SK-N-MC (cell line): ENCODE measurements at regions not wholly inside any gene's neighbourhood (a gene's known extent, or its start where the extent isn't known, plus 50 kb on each side); places are given as distances from the start of the nearest gene placed in this dataset.
A peak's percentile ranks its signal among the peaks of the same experiment; 100 is the strongest.

ENCODE experiments used
- DNase-seq: peaks from one replicate; pipeline ENCODE4 v3.0.0-alpha.2; 2011; ENCODE audit warnings: low read depth, low spot score
- H3K27ac ChIP-seq: fragments of 200-600 bp; sonication (generic); 2 replicates; pipeline ENCODE4 v1.5.1; 2016; ENCODE audit warnings: mixed run types
- H3K36me3 ChIP-seq: fragments of 200-600 bp; sonication (generic); 2 replicates; pipeline ENCODE4 v1.6.1; 2017; ENCODE audit warnings: antibody characterized with exemption, low read length, mixed read lengths; ENCODE audit not compliant: insufficient read depth
- H3K4me3 ChIP-seq: fragments of 200-600 bp; sonication (generic); 2 replicates; pipeline ENCODE4 v1.5.1; 2016
- H3K9ac ChIP-seq: fragments of 200-600 bp; sonication (generic); 2 replicates; pipeline ENCODE4 v1.8.0; 2017; ENCODE audit warnings: mixed run types, mixed read lengths; ENCODE audit not compliant: insufficient read length
- H3K9me3 ChIP-seq: fragments of 200-600 bp; sonication (generic); 2 replicates; pipeline ENCODE4 v1.6.1; 2017; ENCODE audit warnings: low read depth, mild to moderate bottlenecking, antibody characterized with exemption, low read length, moderate library complexity, mixed read lengths
- EZH2 ChIP-seq: fragments of 200-600 bp; sonication (generic); IDR thresholded peaks from one replicate; pipeline ENCODE4 v1.6.1; 2017; ENCODE audit warnings: antibody characterized with exemption
- FOXP2 ChIP-seq: optimal IDR thresholded peaks from 2 replicates; pipeline ENCODE3; 2011; ENCODE audit warnings: mild to moderate bottlenecking, moderate library complexity; ENCODE audit not compliant: insufficient read depth; ENCODE audit errors: extremely low read length, control extremely low read depth
- POLR2AphosphoS5 ChIP-seq: IDR thresholded peaks from 2 replicates; pipeline ENCODE4 v1.6.1; 2012; ENCODE audit warnings: mild to moderate bottlenecking, low read depth, low read length, borderline replicate concordance

DNA sequence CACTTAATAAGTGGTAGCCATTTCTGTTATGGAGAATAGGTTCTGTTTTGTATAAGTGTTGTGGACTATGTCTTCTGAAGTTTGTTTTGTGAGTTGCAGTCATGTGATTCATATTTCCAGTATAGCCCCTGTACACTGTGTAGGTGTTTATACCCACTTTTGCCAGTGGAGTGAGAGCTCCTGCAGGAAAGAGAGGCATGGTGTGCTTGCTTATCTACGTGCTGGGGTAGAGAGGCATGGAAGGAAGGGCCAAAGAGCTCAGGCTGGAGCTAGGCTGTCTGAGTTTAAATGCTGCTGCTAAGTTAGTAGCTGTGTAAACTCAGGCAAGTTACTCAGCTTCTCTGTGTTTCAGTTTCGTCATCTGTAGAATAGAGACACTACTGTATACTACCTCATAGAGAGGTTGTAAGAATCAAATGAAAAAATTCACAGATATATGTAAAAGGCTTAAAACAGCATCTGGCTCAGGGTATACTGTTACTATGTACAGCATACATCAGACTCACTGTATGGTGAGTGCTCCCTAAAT, 88.2 kb upstream of the SLC38A2 start:
- Histone ChIP-seq H3K9me3 (no peaks in the 10 kb centered on the region), H3K4me3 (no peak overlapping the region), H3K36me3 (no peaks in the 10 kb centered on the region), H3K9ac (no peak overlapping the region), H3K27ac (no peak overlapping the region)
- TF ChIP-seq POLR2AphosphoS5 (no peak), EZH2 (no peak)
- DNase-seq: no peak

DNA sequence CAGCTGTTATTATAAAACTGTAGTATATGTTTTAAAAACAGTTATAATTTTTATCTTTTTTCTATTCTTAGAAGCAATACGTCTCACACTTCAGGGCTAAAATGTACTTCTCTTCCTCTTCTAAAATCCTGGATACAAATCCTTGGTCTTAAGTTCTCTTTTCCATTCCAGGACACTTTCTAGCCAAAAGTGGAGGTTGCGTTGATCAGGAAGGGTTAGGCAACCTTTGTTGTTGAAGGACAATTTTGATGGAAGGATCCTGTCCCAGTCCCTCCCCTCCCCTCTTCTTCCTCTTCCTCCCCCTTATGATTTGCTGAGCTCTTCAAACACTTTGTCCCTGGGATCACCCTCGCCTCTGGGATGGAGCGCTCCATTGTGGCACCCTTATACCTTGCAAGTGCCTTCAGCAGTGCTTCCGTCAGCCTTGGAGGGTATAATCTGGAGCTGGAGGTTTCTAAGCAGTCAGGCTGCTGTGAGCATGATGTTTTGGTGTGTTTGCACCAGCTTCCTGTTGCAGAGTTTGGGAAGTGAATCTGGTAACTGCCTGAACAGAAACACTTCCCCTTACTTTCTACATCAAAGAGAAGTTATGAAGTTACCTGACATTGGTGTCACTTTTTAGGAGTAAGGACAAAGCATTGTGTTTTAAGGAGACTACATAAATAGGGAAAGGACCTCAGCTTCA, 87.4 kb upstream of the SLC38A2 start:
- no peak for TF ChIP-seq EZH2
- no peak for TF ChIP-seq FOXP2
- no peak for TF ChIP-seq POLR2AphosphoS5
- Histone ChIP-seq H3K27ac (no peak overlapping the region), H3K4me3 (no peak overlapping the region), H3K9me3 (no peaks in the 10 kb centered on the region), H3K36me3 (no peaks in the 10 kb centered on the region), H3K9ac (no peak overlapping the region)
- DNase-seq: no peak

DNA sequence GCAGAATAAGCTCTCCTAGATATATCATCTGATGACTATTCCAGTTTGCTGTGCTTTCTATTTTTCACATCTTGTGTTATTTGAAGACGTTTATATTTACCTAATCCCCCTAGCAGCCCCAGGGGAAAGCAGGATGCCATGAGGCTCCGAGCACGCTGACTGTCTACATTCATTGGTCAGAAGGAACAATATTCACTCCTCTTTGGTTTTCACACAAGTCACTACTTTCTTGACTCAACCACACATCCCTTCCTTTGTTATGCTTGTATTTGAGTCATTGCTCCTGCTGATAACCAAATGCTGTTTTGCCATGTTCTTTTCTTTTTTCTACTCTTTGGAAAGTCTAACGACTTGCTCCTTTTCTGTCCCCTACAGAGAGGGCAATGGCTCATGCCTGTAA, 86.5 kb upstream of the SLC38A2 start:
- H3K36me3 ChIP-seq: no peaks in the 10 kb centered on the region
- TF ChIP-seq FOXP2 (no peak), EZH2 (no peak), POLR2AphosphoS5 (no peak)
- no peak overlapping the region for H3K27ac ChIP-seq
- DNase-seq: no peak
- H3K9ac ChIP-seq: no peak overlapping the region
- H3K9me3 ChIP-seq: no peaks in the 10 kb centered on the region
- H3K4me3 ChIP-seq: no peak overlapping the region

DNA sequence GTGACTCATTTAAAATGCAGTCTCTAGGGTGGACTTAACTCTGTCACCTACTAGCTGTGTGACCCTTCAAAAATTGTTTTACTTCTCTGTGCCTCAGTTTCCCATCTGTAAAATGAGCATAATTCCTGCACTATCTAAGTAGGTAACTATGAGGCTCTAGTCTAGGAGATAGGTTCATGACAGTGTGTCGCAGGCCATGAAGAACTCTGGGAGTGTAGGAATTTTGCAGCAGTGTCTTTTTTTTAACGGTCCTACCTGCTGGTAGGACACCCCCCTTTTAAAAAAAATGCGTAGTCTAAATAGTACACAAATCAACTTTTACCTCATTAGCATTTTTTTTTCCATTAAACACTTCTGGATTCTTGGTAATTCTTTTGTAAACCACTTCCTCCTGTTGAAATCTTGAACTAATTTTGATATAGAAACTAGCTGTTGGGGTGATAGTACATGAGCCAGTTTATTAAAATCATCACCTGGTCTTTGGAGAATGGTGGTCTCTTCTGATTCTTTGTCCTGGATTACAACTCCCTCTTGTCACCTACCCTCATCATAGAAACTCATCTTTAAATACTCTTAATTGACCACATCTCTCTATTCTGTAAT, 86.0 kb upstream of the SLC38A2 start:
- no peak overlapping the region for H3K9ac ChIP-seq
- no peak overlapping the region for H3K4me3 ChIP-seq
- DNase-seq: no peak
- no peaks in the 10 kb centered on the region for H3K9me3 ChIP-seq
- no peak overlapping the region for H3K27ac ChIP-seq
- no peaks in the 10 kb centered on the region for H3K36me3 ChIP-seq
- TF ChIP-seq EZH2: no peak
- TF ChIP-seq FOXP2: no peak
- TF ChIP-seq POLR2AphosphoS5: no peak

DNA sequence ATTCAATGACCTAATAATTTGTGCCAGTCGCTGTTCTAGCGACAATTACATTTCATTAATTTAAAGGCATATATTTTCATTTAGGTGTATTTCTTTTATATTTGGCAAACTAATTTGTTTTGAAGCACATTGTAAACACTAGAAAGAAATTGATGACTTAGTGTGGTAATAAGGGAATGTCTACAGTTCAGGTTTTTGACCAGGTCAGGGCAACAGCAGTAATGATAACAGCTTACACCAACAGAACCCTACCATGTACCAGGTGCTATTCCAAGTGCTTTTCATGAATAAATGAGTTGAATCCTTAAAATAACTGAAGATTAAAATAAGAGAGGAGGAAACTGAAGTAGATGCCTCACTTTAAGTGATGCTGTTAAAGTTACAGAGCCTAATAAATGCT, 85.4 kb upstream of the SLC38A2 start:
- Histone ChIP-seq H3K36me3 (no peaks in the 10 kb centered on the region), H3K4me3 (no peak overlapping the region), H3K27ac (no peak overlapping the region), H3K9ac (no peak overlapping the region), H3K9me3 (no peaks in the 10 kb centered on the region)
- DNase-seq: no peak
- TF ChIP-seq POLR2AphosphoS5 (no peak), EZH2 (no peak), FOXP2 (no peak)

DNA sequence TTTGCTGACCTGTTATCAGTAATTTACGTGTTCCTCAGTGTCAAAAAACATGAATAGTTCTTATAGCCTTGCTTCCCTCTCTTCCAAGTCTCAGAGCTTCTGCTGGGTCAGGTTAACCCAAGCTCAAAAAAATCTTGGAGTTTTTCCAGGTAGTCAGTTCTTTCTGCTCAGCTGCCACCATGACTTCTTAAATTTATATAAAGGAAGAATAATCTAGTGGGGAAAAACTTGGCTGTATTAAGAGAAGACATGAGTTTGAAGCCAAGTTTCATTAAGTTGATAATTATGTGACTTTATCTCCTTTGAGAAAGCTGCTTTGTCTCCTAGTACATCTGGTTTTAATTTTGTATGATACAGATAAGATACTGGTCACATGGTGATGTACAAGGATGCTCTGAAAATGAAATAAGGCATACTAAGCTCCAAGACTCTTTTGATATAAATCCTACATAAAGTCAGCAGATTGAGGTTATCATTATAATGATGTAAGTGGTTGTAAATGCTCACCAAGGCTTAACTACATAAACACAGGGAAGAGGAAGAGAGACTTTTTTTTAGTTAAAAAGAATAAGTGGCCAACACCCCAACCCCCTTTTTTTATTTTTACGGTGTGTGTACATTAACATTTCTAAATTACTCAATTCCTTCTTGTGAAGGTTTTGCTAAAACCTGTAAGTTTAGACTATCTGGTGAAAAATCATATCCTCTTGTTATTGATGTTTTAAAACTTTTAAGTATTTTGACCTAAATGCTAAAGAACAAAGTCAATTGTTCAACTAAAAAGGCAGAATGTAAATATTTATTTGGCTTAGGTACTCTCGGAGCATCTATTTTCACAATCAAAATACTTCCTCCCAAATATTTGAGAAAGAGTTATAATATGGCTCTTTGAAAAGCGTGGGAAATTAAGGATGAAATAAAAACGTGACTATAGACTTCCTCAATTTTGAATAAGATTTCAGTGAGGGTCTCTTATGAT, 84.1 kb upstream of the SLC38A2 start:
- peak overlapping the region; percentile 67 for H3K27ac ChIP-seq
- peak overlapping the region; percentile 17; the same call in 1 of the 2 replicates for H3K4me3 ChIP-seq
- no peak overlapping the region for H3K9ac ChIP-seq
- no peak for DNase-seq
- H3K36me3 ChIP-seq: no peaks in the 10 kb centered on the region
- TF ChIP-seq EZH2: no peak
- no peak for TF ChIP-seq FOXP2
- TF ChIP-seq POLR2AphosphoS5: no peak
- H3K9me3 ChIP-seq: no peaks in the 10 kb centered on the region

DNA sequence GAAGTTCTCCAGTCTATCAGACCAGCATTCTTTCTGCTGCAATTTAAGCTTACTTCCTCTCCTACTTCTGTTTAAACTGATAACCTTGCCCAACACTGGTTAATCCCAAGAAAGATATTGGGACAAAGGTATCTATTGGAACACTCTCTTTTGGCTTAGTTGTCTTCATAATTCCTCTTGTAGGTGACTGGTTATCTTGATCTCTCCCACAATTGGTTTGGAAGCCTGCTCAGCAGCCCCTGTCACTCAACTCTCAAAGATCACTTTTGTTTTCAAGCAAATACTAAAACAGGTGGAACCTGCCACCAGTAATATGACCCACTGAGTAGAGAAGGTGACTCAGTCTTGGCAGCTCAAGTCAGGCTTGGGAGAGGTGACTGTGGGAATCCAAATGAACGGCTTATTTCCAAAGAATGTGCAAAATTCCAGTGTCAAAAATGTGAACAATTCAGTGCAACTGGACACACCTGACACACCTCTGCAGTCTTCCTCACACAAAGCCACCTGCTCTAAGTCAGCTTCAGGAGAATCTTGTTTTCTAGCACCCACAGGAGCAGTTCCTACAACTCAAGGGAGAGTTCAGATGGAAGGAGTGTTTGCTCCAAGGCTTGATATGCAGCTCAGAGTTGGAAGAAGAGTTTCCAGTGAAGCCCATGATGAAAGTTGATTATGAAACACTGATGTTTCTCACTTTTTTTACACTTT, 83.2 kb upstream of the SLC38A2 start:
- DNase-seq: no peak
- H3K36me3 ChIP-seq: no peaks in the 10 kb centered on the region
- no peak overlapping the region for H3K9ac ChIP-seq
- no peaks in the 10 kb centered on the region for H3K9me3 ChIP-seq
- no peak overlapping the region; the same call in 1 of the 2 replicates for H3K4me3 ChIP-seq
- H3K27ac ChIP-seq: peak overlapping the region; percentile 67; the same call in 1 of the 2 replicates
- TF ChIP-seq EZH2 (no peak), FOXP2 (no peak), POLR2AphosphoS5 (no peak)
